ENCODE measurements at regions not wholly inside any gene's neighbourhood (a gene's known extent, or its start where the extent isn't known, plus 50 kb on each side); places are given as distances from the start of the nearest gene placed in this dataset.
"Not testable (repeated sequence)": the region's sequence is repeated elsewhere in the genome, so short reads cannot be mapped to it uniquely, and the experiment has no call there.

DNA sequence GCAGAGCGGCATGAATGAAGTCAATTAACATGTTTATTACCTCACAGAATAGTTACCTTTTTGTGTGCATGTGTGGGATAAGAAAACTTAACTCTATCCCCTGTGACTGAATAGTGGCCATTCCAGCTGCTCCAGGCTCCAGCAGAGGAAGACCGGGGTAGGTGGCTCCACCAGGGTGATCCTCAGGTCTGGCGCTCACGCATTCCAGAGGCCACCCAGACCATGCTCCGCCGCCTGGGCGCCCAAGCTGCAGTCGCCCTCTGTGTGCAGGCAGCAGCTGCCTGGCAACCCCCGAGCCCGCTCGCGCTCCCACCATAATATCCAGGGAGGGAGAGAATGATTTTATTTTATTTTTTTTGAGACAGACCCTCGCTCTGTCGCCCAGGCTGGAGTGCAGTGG is 1474.5 kb upstream of the TPTE start:
- DNase-seq; H3K27me3 Mint-ChIP-seq (ENCODE audit: insufficient read depth); H3K4me3 Mint-ChIP-seq; H3K4me1 Mint-ChIP-seq (ENCODE audit: low read depth); H3K9me3 Mint-ChIP-seq; H3K27ac Mint-ChIP-seq; H3K36me3 Mint-ChIP-seq (ENCODE audit: low read depth): not testable (repeated sequence)

GRCh38 chr21:9067515-9067914 is 1453.9 kb upstream of the TPTE start:
- not testable (repeated sequence) for H3K4me1 Mint-ChIP-seq (ENCODE audit: low read depth); H3K9me3 Mint-ChIP-seq; H3K4me3 Mint-ChIP-seq; H3K27ac Mint-ChIP-seq; H3K27me3 Mint-ChIP-seq (ENCODE audit: insufficient read depth); DNase-seq; H3K36me3 Mint-ChIP-seq (ENCODE audit: low read depth)

GRCh38 chr21:9068622-9069021 is 1452.8 kb upstream of the TPTE start:
- not testable (repeated sequence) for H3K36me3 Mint-ChIP-seq (ENCODE audit: low read depth); H3K4me1 Mint-ChIP-seq (ENCODE audit: low read depth); H3K4me3 Mint-ChIP-seq; DNase-seq; H3K9me3 Mint-ChIP-seq; H3K27ac Mint-ChIP-seq; H3K27me3 Mint-ChIP-seq (ENCODE audit: insufficient read depth)

GRCh38 chr21:9070703-9071102 is 1450.7 kb upstream of the TPTE start:
- not testable (repeated sequence) for DNase-seq; H3K9me3 Mint-ChIP-seq; H3K4me3 Mint-ChIP-seq; H3K4me1 Mint-ChIP-seq (ENCODE audit: low read depth); H3K36me3 Mint-ChIP-seq (ENCODE audit: low read depth); H3K27me3 Mint-ChIP-seq (ENCODE audit: insufficient read depth); H3K27ac Mint-ChIP-seq
- peak; percentile 39 for TF ChIP-seq CTCF (IDR thresholded peaks at IDR 0.05)

- H3K4me3 Mint-ChIP-seq; DNase-seq; H3K4me1 Mint-ChIP-seq (ENCODE audit: low read depth); H3K9me3 Mint-ChIP-seq; H3K36me3 Mint-ChIP-seq (ENCODE audit: low read depth); H3K27ac Mint-ChIP-seq; H3K27me3 Mint-ChIP-seq (ENCODE audit: insufficient read depth): not testable (repeated sequence)
Observed at GRCh38 chr21:9073010-9073409, 1448.4 kb upstream of the TPTE start.

- not testable (repeated sequence) for H3K4me3 Mint-ChIP-seq; H3K27ac Mint-ChIP-seq; H3K4me1 Mint-ChIP-seq (ENCODE audit: low read depth); H3K27me3 Mint-ChIP-seq (ENCODE audit: insufficient read depth); H3K9me3 Mint-ChIP-seq; DNase-seq; H3K36me3 Mint-ChIP-seq (ENCODE audit: low read depth)
Observed at GRCh38 chr21:9074772-9075171, 1446.6 kb upstream of the TPTE start.

DNA sequence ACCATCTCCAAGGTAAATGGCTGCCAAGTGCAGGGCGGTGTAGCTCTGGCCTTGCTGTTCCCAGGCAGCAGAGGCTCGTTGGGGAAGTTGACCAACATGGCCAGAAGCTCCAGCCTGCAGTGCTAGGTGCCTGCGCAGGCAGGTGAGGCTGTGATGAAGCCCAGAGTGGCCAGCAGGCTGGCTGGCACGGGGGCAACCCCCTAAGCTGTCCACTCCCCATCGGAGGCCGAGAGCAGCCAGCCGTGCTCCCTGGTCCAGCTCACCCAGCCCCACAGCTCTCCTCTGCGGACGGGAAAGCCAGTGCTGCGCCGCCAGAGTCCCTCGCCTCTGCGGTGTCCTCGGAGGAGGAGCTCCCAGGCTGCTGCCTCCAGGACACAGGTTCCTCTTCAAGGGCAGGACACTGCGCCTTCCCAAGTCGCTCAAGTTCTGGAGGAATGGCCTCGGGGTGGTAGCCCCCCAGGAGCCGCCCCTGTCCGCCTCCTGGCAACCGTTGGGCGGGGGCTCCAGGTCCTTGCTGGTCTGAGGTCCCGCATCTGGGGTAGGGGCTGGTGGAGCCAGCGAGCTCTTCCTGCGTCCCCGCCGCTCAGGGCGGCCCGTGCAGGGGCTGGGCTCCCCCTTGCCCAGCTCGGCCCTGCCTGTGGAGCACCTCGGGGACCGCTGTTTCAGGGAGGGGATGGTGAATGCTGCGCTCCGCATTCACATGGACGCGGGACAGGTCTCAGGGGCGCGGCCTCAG is 1438.1 kb upstream of the TPTE start:
- not testable (repeated sequence) for DNase-seq; H3K4me1 Mint-ChIP-seq (ENCODE audit: low read depth); H3K36me3 Mint-ChIP-seq (ENCODE audit: low read depth); H3K27ac Mint-ChIP-seq; H3K9me3 Mint-ChIP-seq; H3K4me3 Mint-ChIP-seq; H3K27me3 Mint-ChIP-seq (ENCODE audit: insufficient read depth)

DNA sequence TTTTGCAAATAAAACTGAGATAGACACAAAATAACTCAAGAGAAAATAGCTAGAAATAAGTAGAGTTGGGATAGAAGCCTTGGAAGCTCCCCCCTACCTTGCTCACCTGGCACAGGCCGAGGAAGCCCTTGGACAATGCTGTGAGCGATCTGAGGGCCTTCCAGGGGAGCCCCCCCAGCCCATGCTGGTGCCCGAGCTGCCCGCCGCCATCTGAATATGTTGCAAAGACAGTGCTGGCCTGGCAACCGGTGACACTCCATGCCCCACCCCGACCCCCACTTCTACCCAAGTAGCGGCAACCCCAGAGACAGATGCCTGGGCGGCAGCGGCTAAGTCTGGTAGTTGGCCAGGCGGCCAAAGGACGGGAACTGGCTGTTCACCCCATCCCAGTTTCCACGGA is 1435.1 kb upstream of the TPTE start:
- H3K4me1 Mint-ChIP-seq (ENCODE audit: low read depth); H3K36me3 Mint-ChIP-seq (ENCODE audit: low read depth); DNase-seq; H3K4me3 Mint-ChIP-seq; H3K27ac Mint-ChIP-seq; H3K27me3 Mint-ChIP-seq (ENCODE audit: insufficient read depth); H3K9me3 Mint-ChIP-seq: not testable (repeated sequence)

DNA sequence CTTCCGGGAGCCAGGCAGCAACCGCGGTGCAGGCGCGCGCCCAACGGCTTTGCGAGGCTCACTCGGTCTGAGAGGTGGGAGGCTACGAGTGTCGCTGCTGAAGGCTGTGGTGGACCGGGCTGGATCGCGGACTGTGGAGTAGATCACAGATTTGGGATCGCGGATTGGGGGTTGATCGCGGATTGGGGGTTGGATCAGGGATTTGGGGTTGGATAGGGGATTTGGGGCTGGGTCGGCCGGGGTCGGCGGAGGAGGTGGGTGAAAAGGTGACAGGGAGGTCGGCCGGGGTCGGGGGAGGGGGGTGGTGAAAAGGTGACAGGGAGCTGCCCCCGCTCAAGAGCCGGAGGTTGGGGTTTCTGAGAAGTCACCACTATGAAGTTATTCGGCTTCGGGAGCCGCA is 1433.6 kb upstream of the TPTE start:
- H3K27me3 Mint-ChIP-seq (ENCODE audit: insufficient read depth); H3K4me3 Mint-ChIP-seq; DNase-seq; H3K4me1 Mint-ChIP-seq (ENCODE audit: low read depth); H3K9me3 Mint-ChIP-seq; H3K36me3 Mint-ChIP-seq (ENCODE audit: low read depth); H3K27ac Mint-ChIP-seq: not testable (repeated sequence)

- H3K36me3 Mint-ChIP-seq (ENCODE audit: low read depth); H3K27ac Mint-ChIP-seq; H3K27me3 Mint-ChIP-seq (ENCODE audit: insufficient read depth); H3K4me1 Mint-ChIP-seq (ENCODE audit: low read depth); H3K9me3 Mint-ChIP-seq: not testable (repeated sequence)
- peak; percentile 38 for DNase-seq
- H3K4me3 Mint-ChIP-seq = peak overlapping the region; percentile 78; the same call in 1 of the 2 replicates
Observed at GRCh38 chr21:9129741-9130140, 1391.6 kb upstream of the TPTE start.

DNA sequence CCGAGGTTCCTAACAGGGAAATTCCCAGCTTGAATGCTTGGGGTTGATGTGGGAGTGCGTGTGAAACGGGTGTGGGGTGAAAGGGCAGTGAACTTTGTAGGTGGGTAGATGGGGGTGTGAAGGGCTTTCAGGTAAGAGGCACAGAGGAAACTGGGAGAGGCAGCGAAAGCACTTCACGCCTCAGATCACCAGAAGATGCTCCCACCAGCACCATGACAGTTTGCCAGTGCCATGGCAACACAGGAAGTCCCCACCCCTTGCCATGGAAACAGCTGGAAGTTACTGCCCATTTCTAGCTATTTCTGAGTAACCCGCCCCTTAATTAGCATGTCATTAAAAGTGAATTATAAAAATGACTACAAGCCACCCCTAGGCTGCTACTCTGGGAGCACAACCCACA is 1390.6 kb upstream of the TPTE start:
- H3K36me3 Mint-ChIP-seq (ENCODE audit: low read depth); H3K4me1 Mint-ChIP-seq (ENCODE audit: low read depth); H3K9me3 Mint-ChIP-seq; H3K27me3 Mint-ChIP-seq (ENCODE audit: insufficient read depth); H3K27ac Mint-ChIP-seq; H3K4me3 Mint-ChIP-seq; DNase-seq: not testable (repeated sequence)
